ENCODE measurements at regions not wholly inside any gene's neighbourhood (a gene's known extent, or its start where the extent isn't known, plus 50 kb on each side); places are given as distances from the start of the nearest gene placed in this dataset.

DNA sequence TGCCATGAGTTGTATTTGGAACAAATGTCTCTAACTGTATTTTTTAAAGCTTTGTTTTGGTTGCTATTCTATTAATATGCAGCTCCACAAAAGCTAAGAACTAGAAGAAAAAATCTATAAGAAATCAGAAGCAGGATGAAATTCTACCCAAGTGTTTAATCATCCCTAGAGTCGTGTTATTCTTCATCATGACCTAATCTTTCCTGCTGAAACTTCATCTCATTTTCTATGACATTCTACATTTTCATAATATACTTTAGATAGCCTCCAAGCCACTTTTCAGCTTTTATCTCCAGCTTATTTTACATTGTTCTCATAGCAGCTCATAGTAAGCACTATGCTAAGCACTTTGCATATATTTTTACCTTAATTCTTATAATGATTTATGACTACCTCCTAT lies 302.8 kb downstream of the FOXO1 start:
- ATAC-seq (no peak), DNase-seq (no peak)
- no peak overlapping the region for H3K27ac ChIP-seq
- no peaks in the 10 kb centered on the region for H3K9me3 ChIP-seq
- H3K36me3 ChIP-seq = no peaks in the 10 kb centered on the region
- intact Hi-C loops (cut with DNase I) = no loop called here
- no peak overlapping the region for H3K4me3 ChIP-seq
- H3K4me1 ChIP-seq = peaks cover 0 to 10% (median 4%) of the 10 kb centered on the region in 4 donors
- no peak for TF ChIP-seq POLR2A (IDR thresholded peaks at IDR 0.05)
- no peak for TF ChIP-seq CTCF (IDR thresholded peaks at IDR 0.05)
- no peaks in the 10 kb centered on the region for H3K27me3 ChIP-seq
- WGBS (ENCODE audit: insufficient coverage, low coverage, low lambda C conversion rate, missing lambda C conversion rate) = 62% methylated on average over 1 of the region's 1 CpG

DNA sequence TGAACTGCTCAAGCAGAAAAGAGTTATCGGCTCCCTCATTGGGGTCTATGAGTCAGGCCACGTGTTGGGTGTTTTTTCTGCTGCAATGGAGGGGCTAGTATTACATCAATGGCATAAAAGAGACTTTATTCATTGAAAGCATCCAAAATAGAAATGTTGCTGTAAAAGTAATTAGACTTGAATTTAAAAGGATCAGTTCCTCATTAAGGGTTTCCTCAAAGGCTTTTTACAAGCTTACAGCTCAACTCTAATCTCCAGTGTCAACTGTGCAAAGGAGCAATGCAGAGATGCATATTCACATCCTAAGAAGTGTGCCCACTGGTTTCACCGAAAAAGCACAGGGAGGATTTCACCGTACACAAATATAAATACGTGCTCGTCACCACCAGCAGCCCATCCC lies 300.3 kb downstream of the FOXO1 start:
- intact Hi-C loops (cut with DNase I) = no loop called here
- no peak for ATAC-seq
- Histone ChIP-seq H3K27me3 (no peaks in the 10 kb centered on the region), H3K9me3 (no peaks in the 10 kb centered on the region), H3K36me3 (no peaks in the 10 kb centered on the region), H3K27ac (no peak overlapping the region), H3K4me1 (peaks cover 0 to 14% (median 5%) of the 10 kb centered on the region in 4 donors), H3K4me3 (no peak overlapping the region)
- TF ChIP-seq POLR2A (IDR thresholded peaks at IDR 0.05) (no peak), CTCF (IDR thresholded peaks at IDR 0.05) (no peak)
- WGBS (ENCODE audit: insufficient coverage, low coverage, low lambda C conversion rate, missing lambda C conversion rate) = 100% methylated on average over 5 of the region's 6 CpGs
- DNase-seq = no peak

DNA sequence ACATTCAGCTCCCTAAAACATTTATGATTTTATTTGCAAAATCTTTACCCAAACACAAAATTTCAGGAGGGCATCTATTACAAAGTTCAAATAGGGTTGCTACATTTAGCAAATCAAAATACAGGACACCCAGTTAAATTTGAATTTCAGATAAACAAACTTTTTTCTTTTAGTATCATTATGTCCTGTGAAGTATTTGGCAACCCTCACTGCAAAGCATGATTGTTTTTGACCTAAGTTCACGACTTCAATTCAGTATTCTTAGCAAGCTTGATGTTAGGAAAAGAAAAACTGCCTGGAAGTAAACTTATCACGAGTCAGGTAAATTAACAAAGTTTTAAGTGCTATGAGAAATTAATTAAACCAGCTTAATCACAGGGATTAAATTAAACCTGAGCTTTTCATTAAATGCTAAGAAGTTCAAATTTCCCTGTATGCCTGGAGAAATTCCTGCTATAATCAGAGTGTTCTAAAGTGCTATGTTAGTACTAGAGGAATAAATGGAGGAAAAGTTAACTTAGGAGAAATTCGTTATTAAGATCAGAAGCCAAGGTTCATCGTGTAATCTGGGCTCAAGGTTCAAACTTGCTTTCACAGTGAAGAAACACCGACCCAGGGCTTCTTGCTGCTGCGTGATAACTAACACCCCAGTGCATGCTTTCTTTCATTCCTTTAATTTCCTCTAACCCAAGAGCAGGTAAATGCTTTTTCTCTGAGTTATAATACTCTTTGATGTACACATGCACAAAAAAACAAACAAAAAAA lies 298.1 kb downstream of the FOXO1 start:
- Histone ChIP-seq H3K36me3 (no peaks in the 10 kb centered on the region), H3K27ac (peak overlapping the region in 2 of 3 donors; percentile 62 to 68), H3K9me3 (no peaks in the 10 kb centered on the region), H3K4me3 (no peak overlapping the region), H3K4me1 (peaks cover 0 to 14% (median 5%) of the 10 kb centered on the region in 4 donors), H3K27me3 (no peaks in the 10 kb centered on the region)
- WGBS (ENCODE audit: insufficient coverage, low coverage, low lambda C conversion rate, missing lambda C conversion rate) = 27% methylated on average over 6 of the region's 6 CpGs
- intact Hi-C loops (cut with DNase I) = no loop called here
- TF ChIP-seq POLR2A (IDR thresholded peaks at IDR 0.05) (no peak), CTCF (IDR thresholded peaks at IDR 0.05) (no peak)
- no peak for DNase-seq
- peak; percentile 74 to 89 (median 80) for ATAC-seq

DNA sequence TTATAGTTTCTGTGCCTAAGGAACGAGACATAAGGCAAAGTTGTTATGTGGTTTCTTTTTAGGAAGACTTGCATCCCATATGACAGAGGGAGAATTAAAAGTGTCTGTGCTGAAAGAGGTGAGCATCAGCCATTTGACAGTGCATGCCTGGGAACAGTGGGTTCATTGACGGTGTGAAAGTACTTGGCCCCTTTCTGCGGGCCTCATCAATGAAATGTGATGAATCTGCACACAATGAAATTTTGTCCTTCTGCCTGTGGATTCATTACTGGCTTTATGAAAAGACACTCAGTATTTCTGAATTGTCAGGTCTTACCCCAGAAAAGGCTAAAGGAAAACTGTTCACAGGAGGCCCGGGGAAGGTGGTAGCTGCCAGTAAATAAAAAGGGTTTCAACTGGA lies 295.8 kb downstream of the FOXO1 start:
- no peak overlapping the region for H3K4me3 ChIP-seq
- H3K9me3 ChIP-seq = no peaks in the 10 kb centered on the region
- H3K27me3 ChIP-seq = no peaks in the 10 kb centered on the region
- no peak for TF ChIP-seq POLR2A (IDR thresholded peaks at IDR 0.05)
- no peak for TF ChIP-seq CTCF (IDR thresholded peaks at IDR 0.05)
- intact Hi-C loops (cut with DNase I) = no loop called here
- no peak overlapping the region for H3K27ac ChIP-seq
- H3K36me3 ChIP-seq = no peaks in the 10 kb centered on the region
- peak in 1 of 3 donors; percentile 2 for DNase-seq
- ATAC-seq = no peak
- WGBS (ENCODE audit: insufficient coverage, low coverage, low lambda C conversion rate, missing lambda C conversion rate) = 87% methylated on average over 4 of the region's 4 CpGs
- H3K4me1 ChIP-seq = peaks cover 0 to 14% (median 5%) of the 10 kb centered on the region in 4 donors

All from right lobe of liver (tissue), 6 donors.